NCI-H345 (cell line): ENCODE measurements at regions not wholly inside any gene's neighbourhood (a gene's known extent, or its start where the extent isn't known, plus 50 kb on each side); places are given as distances from the start of the nearest gene placed in this dataset.

ENCODE experiments used
- DNase-seq: peaks from one replicate; lab custom pipeline; 2025; lab: John Stamatoyannopoulos, UW

DNA sequence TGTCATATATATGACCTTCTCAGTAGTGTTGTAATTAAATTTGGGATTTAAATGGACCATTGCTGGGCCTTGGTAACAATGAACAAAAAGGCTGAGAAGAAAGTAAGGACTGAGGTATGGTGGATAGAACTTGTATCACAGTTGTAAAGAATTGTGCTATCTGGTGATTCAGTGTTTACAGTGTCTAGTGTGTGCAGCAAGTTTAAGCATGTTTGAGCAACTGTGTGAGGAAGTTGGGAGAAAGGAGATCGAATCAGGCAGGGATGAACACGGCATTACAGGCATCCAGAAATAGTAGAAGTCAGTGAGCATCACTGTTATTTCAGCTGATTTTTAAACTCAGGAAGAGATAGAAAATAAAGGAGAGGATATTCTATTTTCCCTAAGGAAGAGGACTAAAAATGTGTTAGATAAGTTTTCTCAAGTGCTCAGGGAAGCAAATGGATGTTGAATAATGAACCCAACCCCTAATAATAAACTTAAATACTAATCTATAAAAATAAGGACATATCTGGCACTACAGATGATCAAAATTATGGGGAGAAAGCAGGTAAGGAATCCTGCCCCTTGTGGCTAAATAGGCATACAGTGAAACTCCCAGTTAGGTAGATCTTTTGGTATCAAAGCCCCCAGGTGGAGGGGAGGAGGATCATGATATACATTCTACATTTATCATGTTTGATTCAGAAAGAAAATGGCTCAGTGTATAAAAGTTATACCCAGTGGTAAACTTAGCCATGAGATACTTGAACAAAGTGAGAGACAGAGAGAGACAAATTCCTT, 361.0 kb upstream of the ANO3 start:
- no peak for DNase-seq

DNA sequence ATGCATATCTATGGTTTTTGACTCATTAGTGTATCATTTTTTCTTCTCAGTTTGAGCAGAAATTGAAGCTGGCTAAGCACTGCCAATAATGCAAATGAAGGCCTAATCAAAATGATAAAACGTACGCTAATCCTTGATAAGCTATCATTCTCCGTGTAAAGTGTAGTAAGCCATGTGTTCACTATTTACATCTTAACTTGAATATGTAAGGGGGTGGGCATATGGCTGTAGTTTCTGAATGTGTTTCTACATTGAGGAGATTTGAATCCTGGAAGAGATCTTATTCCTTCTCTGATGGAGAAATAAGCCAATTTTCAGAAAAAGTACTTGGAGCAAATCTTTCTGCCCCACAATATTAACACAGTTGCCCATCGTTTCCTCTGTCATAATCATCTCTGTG, 351.8 kb upstream of the ANO3 start:
- no peak for DNase-seq

DNA sequence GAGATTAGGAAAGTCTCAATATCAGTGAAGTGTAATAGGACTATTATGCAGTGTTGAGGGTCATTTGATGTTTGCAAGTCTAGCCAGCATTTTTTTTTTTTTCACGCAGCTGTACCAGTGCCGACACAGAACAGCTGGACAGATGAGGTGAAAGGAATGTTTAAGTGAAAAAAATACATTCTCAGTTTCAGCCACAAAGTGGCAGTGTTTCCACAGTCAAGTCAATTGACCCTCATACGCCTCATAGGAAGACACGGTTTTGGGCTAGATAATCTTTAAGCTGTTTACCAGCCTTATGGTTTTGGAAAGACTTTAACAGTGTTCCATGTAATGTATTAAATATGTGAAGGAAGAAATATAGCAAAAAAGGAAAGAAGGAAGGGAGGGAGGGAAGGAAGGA, 349.9 kb upstream of the ANO3 start:
- peak; percentile 55 for DNase-seq

DNA sequence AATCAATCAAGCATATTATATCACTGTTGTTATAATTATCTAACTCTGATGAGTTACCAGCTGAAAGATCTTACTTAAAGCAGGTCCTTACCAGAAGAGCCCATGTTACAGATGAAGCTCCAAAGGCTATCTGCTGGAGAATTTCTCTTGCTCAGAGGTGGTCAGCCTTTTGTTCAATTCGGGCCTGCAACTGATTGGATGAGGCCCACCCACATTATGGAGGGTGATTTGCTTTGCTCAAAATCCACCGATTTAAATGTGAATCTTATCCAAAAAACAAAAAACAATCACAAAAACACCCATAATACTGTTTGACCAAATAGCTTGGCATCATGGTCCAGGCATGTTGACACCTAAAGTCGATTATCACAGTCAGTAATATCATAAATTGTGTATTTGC, 348.6 kb upstream of the ANO3 start:
- no peak for DNase-seq

DNA sequence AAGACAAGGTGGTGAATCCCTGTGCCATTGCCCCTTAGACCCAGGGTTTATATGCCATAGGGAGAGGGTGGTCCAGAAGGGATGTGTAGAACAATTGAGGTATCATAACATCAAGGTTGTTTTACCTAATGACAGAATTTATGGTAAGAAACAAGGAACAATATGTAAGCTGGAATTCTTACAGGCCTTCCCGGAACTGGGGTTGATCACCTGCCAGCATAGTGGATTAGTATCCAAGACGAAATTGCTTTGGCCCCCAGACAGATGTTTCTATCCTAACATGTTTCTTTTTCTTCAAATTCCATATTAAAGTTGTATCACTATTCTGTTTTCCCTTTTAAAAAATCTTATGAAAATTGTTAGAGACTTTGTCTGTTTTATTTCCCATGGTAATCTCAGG, 343.8 kb upstream of the ANO3 start:
- no peak for DNase-seq

DNA sequence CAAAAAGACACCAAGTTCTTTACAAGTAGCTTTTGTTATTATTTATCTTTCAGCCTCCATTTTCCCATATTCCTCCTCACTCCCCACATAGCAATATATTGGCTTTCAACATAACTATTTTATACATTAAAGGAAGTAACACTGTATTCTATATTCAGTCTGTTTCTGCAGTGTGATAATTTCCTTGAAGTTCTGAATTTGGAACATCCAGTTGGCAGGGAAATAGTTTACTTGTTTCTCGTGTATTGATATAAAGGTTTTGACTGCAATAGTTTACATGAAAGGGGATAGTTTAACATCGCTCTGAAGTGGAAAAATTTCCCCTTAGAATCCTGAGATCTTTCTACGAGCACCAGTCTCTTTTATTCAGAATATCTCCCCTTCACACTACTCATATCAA, 341.5 kb upstream of the ANO3 start:
- no peak for DNase-seq

DNA sequence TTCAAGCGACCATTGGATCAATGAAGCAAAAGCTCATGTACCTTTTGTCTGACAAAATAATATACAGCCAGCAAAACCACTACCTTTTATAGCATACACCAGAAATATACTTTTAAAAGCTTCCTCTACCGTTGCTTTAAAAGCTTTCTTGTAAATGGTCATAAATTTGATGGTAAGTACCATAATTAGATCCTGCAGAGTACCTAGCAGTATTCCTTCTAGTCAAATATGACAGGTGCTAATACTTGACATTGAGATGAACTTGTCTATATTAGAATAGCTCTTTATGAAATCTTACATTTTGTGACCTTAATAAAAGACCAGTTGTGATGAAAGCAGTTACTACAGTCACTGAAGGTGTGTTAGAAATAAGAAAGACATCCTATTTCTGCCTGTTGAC, 340.5 kb upstream of the ANO3 start:
- no peak for DNase-seq

DNA sequence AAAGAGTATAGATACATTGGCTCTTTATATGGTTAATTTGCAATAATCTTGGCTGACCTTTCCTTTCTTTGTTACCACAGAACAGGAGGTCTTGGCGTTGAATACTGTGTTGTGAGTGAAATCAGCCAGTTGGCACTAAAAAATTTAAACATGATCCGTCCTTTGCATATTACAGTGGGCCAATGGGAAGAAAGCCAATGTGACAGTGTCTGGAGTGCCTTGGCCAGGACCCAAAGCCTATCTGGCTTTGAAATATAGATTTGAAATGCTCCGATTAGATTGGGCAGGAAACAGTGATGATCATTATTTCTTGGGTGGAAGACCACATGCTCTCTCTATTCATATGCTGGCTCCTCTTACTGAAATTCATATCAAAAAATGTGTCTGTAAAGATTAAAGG, 339.6 kb upstream of the ANO3 start:
- no peak for DNase-seq

DNA sequence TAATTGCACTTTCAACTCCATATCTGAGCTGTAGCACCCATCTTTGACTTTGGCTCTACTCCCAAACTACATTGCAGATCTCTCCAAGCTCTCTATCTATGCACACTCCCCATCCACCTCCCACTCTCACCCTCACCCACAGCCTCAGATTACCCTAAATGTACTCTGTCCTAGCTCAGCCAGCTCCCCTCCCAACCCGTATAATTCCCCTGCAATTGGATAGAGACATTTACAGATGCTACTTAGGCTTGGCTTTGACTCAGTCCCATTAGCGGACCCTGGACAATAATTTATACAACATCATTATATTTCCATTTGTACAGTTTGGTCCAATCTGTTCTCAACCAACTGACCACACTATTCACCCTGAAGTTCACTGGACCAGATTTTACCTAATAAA, 338.9 kb upstream of the ANO3 start:
- no peak for DNase-seq

DNA sequence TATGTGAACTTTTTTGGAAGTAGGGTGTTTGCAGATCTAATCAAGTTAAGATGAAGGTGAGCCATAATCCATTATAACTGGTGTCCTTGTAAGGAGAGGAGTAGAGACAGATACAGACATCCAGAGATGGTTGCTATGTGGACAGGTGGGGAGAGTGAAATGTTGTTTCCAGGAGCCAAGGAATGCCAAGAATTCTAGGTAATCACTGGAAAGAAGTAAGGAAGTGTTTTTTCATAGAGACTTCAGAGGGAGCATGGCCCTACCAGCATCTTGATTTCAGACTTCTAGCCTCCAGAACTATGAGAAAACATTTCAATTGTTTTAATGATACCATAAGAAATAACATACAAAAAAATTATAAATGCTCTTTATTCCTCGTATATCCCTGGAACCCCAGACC, 320.5 kb upstream of the ANO3 start:
- no peak for DNase-seq

DNA sequence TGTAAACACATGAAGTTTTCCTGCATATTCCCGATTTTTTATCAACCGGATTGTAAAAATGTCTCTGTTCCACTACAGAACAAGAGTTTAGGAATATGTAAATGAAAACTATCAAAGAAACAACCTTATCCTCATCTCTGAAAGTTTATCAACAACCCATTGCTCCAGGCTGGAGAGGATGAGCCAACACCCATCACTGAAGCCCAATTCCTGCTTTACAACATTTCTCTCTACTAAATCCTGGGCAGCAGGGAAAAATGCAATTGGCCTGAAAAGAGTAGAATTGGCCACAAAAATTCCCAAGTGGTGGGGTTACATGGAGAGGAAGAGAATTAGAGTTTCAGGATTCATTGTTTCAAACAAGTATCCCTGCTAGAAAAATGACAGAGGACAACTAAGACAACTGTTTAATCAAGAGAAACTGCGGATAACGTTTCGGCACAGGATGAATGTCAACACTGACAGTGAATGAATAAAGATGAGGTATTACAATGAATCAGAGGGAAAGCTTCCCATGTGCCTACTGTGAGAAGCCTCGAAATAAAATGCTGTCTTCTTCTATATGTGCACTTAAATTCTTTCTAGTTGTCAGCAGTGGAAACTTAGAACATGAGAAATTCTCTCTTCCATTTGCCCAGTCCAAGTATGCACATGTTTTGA, 317.3 kb upstream of the ANO3 start:
- DNase-seq = no peak

DNA sequence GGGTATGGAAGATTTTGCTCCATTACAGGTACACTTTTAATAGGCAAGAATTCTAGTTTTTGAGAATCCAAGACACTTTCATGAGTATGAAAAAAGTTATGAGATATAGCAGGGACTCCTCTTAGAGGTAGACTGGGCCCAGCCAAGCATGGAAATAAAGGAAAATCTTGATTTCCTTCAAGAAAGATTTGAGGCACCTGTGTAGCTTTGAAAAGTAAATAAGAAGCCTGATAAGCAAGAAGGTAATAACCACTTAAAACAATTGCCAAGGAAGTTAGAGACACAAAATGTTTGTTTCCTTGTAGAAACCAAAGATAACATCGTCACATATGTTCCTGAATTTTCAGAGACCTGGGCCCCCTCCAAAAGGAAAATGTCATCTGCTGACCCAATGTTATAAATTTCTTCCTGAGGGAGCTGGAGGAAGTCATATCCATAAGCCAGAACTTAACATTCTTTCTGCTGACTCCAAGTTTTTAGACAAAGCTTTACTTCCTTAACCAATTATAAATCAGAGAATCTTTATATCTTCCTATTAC, 314.5 kb upstream of the ANO3 start:
- DNase-seq = no peak

DNA sequence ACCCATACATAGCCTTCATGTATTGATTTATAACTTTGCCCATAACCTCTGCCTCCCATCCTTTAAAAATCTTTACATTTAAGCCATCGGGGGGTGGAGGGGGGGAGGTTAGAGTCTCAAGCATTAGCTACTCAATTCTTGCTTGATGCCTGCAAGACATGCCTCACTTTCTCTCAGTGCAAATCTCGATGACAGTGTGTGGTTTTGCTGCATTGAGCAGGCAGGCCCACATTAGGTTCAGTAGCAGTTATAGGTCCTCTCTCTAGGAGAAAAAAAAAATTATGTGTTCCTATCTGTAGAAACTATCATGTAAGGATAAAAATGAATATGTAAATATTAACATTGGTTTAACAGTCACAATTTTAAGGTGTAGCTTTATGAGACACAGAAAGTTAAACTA, 314.0 kb upstream of the ANO3 start:
- DNase-seq = no peak

DNA sequence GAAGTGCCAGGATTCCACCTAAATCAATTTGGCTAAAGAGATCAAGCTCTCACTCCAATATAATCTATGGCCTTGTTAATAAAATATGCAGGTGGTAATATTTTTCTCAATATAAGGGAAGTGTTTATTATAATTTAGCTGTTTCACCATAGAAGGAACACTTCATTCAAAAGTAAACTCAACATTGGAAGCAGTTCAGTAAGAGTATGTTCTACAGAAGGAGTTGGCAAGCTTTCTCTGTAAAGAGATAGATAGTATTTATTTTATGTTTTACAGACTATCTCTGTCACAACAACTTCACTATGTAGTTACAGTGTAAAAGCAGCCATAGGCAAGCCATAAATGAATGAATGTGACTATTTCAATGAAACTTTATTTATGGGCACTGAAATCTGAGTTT, 313.6 kb upstream of the ANO3 start:
- DNase-seq = no peak

DNA sequence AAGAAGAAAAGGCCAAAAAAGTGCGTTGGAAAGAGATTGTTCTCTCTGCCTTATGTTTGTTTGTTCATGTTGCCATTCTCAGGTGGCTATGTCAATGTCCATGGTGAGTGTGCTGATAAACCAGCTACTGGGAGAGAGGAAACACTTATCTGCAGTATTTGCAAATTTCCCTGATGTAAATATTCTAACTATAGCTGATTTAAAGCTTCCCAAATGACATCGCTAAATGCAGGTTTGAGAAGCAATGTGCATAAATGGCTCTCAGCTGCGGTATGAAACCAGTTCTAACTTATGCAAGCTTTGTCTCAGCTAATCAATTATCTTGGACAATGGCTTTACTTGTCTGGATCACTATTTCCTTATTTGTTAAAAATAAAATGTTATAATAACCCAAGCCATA, 312.5 kb upstream of the ANO3 start:
- no peak for DNase-seq

DNA sequence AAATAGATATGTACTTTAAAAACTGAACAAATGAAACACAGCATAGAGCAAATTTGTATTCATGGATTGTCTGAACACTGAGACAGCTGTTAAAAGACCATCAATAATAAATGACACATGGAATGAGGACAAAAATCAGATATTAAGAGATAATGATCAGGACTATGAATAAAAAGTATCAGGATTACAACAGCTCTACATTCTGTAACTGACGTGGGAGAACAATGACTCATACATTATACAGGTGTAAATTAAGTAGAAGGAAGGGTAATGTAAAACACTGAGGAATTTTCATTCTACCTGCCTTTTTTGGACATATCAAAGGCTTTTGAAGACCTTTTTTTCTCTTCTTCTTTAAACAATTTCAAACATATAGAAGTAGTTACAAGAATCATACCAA, 310.9 kb upstream of the ANO3 start:
- no peak for DNase-seq

DNA sequence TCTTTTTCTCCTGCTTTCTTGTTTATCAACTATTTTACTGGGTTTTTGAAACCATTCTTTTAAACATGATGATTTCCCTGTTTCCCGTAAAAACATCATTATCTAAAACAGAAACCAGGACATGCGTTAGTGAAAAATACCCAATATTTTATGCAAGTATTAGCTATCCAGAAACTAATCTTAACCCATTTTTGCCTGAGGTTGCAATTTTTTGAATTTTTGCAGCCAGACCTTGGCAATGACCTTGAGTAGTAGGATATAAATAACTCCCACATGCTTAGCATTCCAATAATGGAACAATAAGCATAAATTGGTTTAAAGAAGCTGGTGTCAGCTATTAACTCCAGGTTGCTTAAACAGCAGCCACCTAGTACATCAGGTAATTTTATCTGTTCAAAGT, 308.9 kb upstream of the ANO3 start:
- no peak for DNase-seq

DNA sequence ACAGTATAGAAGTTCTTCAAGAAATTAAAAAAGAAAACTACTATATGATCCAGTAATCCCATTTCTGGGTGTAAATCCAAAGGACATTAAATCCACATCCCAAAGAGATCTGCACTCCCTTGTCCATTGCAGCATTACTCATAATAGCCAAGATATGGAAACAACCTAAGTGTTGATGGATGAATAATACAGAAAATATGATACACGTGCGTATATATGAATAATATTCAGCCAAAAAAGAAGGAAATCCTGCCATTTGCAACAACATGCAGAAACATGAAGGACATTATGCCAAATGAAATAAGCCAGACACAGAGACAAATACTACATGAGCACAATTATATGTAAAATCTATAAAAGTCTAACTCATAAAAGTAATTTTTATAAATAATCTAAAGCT, 306.3 kb upstream of the ANO3 start:
- no peak for DNase-seq

DNA sequence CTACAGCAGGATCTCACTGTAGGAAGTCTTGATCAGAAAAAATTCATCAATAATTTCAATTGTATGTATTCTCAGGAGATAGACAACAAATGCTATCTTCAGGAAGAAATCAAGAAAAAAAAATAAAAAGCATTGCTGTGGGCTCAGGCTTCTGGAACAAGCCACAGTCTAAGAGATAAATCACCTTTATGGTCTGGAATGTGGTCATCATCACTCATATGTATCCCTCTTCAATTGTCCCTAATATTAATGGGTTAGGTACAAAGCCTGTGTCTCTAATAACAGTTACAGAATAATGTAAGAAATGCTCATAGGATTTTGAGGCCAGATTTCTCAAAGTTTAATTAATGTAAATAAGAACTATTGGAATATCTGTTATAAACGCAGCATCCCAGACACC, 305.9 kb upstream of the ANO3 start:
- DNase-seq = no peak

DNA sequence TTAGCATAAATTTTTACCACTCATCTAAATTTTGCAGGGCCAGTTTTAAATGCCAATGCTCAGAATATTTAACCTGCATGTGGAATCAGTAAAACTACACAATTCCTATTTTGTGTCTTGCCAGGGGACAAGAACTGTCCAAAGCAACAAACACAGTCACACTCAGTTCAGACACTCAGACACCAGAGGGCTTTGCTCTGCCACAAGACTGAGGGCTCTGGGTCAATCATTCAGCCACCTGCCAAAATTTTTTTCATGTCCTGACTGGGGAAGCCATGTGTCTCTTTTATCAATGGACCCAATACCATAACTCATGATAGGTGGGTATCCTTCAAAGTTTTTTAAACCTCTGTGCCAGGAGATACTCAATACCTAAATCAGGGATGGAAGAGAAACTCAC, 304.0 kb upstream of the ANO3 start:
- no peak for DNase-seq

DNA sequence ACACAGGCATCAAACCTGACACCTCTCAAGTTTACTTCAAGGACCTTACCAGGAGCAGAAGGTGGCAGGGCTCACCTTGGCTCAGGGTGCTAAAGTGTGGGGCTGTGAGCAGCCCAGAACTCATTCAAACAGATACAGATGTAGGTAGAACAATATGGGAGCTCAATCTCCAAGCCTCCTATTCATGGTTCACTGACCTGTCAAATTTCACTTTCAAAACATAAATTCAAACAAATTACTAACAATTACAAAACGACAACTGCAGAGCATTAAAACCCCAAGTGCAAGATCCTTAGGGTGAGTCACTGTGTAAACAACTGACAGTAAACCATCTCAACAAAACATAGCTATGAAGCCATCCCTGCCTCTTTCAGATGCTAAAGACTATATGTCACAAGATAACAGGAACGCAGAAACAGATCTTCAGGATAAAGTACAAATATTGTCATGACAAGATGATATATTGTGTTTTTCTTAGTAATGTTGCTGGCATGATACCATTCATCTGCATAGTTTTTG, 303.5 kb upstream of the ANO3 start:
- DNase-seq = peak; percentile 12

DNA sequence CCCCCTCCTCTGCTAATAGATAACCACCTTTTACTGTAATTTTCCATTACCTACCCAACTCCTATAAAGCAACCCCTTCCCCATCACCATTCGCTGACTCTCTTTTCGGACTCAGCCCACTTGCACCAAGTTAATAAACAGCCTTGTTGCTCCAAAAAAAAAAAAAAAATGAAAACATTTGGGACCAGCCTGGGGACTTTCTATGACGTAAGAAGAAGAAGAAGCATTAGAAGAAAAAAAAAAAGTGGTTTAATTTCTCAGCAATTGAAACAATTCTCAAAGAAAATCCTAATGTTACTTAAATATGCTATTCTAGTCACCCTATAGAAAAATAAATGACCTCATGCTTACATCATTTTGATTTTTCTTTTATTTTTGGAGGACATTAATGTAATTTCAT, 301.5 kb upstream of the ANO3 start:
- no peak for DNase-seq

DNA sequence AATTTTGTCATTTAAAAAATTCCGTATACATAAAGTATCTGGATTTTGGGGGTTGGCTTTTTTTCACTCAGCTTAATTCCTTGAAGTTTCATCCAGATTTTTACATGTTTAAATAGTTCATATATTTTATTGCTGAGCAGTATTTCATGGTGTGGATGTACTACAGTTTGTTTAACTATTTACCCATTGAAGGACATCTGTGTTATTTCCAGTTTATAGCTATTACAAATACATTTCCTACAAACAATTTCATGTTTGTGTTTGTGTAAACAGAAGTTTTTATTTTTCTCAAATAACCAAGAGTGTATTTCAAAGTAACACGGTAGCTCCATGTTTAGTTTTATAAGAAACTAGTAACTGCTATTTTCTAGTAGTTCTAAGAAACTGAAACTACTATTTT, 299.7 kb upstream of the ANO3 start:
- DNase-seq = no peak

DNA sequence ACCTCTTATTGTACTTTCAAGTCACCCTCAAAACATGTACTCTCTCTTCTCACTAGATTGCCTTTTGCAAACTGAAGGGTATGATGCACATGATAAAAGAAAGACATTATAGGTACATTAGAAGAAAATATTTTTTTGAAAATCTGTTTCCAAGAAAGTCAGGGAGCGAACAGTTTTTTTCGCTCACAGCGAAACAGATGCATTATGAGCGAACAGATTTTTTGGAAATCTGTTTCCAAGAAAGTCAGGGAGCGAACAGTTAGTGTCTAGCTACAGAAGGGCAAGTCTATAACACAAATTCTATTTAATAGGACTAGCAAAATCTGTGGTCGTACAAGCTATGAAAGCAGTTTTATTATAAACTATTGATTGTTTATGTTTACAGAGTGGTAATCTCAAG, 296.2 kb upstream of the ANO3 start:
- DNase-seq = no peak
